HG03108 (cell line): ENCODE measurements at regions not wholly inside any gene's neighbourhood (a gene's known extent, or its start where the extent isn't known, plus 50 kb on each side); places are given as distances from the start of the nearest gene placed in this dataset.

Experiments used
- ATAC-seq: cut with Tn5 transposase; IDR thresholded peaks from one replicate; pipeline ENCODE4 v1.9.1; 2021; ENCODE audit warnings: moderate library complexity; ENCODE audit not compliant: unreplicated experiment

DNA sequence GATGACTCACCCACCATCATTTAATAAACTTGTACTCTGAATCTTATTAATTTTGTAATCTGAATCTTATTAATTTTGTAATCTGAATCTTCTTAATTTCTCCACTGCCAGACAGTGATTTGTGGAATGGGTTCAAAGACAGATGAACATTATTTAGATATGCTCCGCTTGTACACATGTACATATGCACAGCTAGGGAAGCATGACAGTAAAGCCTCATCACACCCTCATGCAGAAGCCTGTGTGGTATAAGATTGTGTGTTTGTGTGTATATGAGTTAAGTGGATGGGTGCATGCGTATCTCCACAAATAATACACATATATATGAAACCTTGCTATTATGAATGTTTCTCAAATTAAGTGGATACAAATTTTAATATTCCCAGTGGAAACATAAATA, 318.5 kb upstream of the SFRP2 start:
- no peak for ATAC-seq

DNA sequence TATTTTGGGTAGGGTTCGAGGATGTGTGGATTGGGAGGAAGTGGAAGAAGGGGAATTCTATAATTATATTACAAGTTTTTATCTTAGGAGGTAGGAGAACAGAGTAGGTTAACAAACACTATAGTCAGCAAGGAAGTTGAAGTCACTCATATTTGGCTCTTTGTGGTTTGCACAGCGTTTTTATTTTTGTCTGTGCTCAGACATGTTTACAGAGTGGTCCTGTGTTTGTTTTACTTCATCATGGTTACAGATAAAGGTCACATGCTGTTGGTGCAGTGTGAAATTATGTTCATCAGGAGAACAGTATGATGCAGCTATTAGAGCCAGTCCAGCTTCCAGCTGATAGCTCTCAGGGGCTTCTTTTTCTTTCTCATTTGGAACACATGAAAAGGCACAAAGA, 299.9 kb upstream of the SFRP2 start:
- ATAC-seq = no peak

DNA sequence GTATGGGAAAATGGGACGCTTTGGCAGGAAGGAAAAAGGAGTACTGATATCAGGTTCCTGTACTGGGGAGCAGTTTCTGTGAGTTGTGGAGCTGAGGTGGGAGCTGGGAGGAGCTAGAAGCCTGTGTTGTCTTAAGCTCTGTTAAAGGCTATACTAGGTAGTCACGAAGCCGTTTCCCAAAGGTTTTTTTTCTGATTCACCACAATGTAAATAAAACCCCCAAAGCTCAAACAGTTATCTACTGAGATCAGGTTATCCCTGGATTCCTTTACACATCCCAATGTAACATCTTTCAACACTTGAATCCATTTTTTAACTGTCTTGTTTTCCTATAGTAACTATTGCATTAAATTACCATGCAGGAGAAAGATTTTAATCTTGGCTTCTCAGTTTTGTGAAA, 297.4 kb upstream of the SFRP2 start:
- no peak for ATAC-seq

DNA sequence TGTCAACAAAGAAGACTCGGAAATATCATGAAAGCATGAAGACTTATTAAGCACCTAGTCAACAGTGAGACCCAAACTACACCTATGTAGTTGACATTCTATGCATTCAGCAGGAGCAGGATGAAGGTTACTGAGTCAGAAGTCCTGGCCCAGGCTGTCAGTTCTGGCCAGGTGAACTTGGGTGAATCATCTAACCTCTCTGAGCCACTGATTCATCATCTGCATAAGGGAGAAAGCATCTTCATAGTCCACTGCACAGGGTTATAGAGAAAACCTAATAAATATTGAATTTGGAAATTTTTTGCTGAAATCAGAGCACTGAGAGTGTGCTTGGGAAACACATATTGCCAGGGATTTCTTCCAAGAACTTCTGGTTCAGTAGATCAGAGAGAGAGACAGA, 296.0 kb upstream of the SFRP2 start:
- no peak for ATAC-seq

DNA sequence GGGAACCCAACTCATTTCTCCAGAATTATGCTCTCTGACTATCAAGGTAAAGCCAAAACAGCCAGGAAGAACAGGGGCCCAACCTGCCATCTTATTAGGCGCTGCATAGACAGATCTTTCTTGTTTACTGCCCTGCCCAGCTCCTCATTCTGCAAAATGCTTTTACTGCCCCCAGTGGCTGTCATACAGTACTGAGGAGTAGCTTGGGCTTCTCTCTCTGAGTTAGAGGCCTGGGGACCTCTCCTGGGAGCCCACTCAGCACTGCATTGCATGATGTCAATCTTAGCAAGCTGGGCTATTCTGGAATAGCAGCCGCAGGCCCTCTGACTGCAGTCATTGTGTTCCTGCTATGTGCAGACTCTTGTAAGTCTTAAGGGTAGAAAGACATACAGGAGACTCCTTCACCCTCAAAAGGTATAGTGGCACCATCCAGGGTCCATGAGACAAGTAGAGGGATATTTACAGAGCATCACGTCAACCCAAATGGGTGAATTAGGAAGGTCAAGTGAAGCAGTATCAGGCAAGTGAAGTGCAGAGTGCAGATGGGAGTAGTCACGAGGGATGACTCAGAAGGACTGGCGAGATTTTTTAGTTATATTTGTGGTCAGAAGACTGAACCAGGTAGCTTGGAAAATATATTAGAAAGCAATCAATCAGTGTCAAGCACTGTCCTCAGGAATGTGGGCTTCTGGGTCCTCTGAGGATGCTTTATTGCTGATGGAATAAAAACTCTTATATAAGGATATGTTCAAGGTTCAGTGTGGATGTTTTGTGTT, 294.1 kb upstream of the SFRP2 start:
- ATAC-seq = no peak

DNA sequence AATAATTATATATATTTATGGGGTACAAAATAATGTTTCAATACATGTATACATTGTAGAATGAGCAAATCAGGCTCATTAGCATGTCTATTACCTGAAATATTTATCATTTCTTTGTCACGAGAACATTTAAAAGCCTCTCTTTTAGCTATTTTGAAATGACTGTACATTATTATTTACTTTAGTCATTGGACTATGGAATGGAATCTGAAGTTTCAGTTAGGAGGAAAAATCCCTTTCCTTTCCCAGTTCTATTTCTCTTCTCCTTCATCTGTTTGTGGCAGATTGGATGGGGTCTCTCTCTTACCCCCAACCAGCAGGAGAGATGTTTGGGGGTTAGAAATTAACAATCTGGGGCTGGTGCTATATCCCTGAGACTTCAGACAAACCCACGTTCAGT, 292.5 kb upstream of the SFRP2 start:
- ATAC-seq = no peak

DNA sequence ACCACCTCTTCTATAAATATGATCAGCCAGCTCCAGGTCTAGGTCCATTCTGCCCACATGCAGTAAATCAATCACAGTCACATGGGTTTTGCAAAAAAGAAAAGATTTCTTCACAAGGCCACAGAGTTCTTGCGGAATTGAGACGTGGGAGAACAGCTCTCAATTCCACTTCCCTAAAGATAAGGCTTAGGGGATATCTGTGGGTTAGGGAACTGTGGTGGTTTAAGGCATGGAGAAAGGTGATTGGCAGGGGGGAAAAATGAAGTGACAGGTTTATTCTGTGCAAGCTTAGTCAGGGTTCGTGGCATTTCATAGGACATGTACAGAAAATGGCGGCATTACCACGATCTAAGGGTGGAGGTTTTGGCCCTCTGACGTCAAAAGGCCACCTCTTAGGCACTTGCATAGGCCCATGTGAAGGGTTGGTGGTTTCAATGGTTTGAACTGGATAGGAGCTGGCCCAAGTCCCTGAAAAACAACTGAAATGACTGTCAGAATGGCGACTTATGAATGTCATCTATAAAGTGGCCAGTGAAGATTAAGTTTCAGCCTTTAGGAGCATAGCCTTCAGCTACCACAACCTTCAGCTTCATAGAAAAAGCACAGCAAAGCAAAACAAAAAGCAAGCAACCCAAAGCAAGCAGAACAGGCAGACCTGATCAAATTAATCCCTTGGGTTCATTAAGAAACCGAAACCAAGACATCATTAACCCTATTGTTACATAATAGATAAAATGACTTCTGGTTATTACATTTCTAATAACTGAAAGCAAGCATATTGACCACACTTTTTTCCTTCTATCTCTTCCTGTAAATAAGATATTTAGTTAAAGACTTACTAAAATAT, 289.8 kb upstream of the SFRP2 start:
- ATAC-seq = no peak

DNA sequence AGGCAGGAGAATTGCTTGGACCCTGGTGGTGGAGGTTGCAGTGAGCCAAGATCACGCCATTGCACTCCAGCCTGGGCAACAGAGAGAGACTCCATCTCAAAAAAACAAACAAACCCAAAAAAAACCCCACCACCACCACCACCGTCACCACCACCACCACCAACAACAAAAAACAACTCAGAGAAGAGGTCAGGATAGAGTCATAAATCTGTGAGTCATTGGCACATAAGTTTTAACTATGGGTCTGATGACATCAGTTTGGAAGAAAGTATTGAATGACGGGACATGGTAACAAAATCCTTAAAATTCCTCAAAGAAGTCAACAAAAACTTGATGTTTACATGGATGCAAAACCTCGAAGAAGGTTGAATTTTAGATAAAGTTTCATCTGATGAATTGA, 288.0 kb upstream of the SFRP2 start:
- no peak for ATAC-seq

DNA sequence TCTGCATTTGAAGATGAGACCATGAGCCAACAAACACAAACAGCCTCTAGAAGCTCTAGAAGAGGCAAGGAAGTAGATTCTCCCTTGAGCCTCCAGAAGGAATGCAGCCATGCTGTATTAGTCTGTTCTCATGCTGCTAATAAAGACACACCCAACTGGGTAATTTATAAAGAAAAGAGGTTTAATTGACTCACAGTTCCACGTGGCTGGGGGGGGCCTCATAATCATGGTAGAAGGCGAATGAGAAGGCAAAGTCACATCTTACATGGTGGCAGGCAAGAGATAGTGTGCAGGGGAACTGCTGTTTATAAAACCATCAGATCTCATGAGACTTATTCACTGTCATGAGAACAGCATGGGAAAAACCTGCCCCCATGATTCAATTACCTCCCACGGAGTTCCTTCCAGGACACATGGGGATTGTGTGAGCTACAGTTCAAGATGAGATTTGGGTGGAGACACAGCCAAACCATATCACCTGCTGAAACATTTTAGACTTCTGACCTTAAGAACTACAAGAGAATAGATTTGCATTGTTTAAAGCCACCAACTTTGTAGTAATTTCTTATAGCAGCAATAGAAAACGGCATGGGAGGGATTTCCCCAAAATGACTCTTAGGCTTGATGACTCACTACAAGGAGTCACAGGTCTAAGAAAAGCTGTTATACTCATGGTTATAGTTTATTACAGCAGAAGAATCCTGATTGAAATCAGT, 284.4 kb upstream of the SFRP2 start:
- ATAC-seq = peak; percentile 78

DNA sequence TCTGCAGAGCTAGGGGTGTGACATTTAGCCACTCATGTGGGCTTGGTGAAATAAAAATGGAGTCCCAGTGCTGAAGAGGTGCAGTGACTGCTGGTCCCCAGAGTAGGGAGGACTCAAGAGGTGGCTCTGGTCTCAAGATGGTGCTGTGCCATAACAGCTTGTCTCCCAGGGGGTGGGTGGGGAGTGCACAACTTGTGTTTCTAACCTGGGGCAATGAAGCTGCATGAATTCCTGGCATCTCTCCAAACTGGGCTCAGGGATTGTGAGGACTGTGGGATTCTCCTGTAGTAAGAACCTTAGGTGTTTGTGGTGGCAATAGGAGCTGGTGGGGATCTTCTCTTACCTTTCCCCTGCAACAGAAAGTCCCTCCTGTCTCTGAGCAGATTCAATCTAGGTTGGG, 278.9 kb upstream of the SFRP2 start:
- no peak for ATAC-seq

DNA sequence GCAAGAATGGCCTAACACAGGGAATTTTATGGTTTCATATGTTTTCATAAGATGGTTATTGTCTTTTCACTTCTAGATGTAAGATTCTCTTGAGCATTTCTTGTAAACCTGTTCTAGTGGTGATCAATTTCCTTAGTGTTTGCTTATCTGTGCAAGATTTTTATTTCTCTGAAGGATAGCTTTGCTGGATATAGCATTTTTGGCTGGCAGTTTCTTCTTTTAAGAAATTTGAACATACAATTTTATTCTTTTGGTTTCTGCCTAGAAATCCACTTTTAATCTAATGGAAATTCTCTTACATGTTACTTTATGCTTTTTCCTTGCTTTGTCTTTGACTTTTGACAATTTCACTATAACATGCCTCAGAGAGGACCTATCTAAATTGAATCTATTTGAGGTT, 276.5 kb upstream of the SFRP2 start:
- ATAC-seq = no peak

DNA sequence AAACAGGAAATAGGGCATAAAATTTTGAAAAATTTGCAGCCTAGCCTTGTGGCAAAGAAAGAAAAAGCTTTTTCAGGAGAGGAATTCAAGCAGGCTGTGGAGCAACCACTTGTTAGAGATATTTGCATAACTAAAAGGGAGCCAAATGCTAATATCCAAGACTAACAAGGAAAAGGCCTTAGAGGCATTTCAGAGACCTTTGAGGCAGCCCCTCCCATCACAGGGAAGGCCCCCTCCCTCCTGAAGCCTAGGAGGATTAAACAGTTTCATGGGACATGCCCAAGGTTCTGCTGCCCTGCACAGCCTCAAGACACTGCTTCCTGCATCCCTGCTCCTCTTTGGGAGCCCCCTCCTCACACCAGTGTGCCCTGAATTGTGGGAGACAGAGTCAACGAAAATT, 275.4 kb upstream of the SFRP2 start:
- no peak for ATAC-seq

DNA sequence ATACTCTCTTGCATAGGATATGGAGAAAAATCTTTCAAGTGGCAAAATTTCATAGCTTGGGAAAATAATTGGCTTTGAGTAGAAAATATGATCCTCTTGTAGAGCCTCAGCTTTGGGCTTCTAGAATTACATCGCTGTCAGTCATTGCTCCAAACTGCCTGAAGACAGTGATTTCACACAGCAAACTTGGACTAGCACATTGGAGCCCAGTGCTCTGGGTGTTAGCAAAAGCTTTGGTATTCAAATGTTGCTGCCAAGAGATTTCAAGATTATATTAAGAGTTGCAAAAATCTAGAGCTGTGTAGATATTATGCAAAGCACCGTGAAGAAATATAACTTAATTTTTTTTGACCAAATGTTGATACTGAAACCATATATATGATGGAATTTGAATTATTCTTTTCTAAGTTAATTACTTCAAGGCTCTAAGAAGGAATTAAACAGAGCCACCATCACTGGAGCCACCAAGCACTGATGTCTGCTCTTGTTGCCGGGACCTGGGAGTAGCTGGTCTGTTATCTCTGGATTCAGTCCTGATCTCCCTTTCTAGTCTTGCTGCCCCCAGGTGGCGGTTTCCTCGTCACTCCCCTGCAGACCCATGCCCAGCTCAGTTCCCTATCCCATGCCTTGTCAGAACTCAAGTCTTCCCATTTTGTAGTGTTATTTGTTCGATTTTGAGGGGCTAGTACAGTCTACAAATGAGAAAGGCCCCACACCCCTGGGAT, 260.7 kb upstream of the SFRP2 start:
- no peak for ATAC-seq

DNA sequence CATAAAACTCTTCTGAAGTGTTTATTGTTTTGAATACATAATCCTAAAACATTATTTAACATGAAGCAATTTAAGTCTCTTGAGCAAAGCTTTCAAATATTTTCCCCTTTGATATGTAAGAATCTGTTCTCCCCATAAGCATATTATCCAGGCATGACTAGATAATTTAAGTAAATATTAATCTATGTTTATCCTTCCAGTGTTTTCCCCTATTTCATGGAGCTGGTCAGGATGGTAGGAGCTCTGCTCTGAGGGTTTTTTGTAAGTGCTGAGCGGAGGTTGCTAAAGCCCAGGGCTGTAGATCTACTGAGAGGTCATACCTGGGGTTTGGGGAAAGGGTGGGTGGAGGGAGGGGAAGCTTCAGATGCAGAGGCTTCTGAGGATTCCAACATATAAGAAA, 258.9 kb upstream of the SFRP2 start:
- ATAC-seq = no peak

DNA sequence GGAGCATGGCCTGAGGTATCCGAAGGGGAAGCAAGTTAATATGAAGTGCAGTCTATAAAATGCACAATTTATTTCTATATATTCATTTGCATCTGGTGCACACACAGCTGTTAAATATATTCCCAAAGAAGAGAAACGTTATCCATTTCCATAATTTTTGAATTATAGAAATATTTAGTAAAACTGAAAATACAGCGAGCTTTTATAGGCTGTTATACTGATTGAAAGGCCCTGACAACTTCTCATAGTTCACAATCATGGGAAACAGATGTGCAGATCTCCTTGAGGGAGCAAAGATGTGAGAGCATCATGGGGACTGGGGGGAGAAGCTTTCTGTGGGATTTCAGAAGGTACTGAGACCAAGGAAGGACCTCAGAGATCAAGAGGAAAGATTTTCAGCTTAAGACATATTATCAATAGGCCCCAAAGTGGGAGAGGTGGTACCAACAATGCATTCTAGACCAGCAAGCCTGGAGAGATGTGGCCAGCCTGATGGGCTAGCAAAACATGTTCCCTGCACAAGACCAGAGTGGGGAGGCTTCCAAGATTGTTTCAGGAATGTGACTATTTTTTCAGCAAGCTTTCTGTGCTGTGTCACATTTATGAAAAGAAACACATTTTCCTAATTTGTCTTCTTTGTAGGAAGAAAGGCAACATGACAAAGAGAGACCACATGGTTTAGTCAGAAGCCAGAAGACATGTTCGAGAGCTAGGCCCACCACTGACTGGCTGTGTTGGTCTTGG, 256.0 kb upstream of the SFRP2 start:
- ATAC-seq = no peak

DNA sequence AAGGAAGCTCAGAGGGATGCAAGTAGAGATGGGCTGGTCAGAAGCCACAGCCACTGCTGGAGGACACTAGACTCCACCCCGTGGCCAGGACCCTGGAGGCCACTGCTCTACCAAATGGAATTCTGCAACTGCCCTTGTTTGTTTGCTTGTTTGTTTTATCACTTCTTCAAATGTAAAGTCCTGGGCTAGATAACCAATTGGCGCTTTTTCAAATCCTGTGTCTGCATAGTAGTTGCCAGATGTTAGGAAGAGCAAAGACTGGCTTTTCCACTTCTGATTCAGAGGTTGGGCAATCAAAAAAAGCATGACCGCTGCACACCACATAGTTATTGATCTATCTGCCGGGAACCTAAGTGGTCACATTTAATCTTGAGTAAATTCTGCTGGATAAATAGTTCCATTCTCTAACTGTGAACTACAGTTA, 255.2 kb upstream of the SFRP2 start:
- no peak for ATAC-seq

DNA sequence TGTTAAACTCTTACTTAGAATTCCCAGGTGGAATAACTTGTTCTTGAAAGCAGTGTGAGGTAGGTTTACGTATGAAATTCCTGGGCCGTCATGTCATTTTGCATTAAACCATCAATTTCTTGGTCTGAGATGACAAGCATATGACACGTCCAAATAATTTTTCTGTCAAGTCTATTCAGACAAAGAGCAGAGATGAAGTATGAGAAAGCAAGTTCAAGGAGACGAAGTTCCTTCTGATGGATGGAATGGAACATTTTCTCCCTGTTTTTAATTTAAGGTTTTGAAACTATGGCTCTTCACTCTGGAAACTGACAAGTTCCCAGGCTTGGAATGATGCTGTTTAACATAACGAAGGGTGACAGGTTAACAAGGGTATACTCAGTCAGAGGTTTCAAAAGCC, 252.8 kb upstream of the SFRP2 start:
- no peak for ATAC-seq

DNA sequence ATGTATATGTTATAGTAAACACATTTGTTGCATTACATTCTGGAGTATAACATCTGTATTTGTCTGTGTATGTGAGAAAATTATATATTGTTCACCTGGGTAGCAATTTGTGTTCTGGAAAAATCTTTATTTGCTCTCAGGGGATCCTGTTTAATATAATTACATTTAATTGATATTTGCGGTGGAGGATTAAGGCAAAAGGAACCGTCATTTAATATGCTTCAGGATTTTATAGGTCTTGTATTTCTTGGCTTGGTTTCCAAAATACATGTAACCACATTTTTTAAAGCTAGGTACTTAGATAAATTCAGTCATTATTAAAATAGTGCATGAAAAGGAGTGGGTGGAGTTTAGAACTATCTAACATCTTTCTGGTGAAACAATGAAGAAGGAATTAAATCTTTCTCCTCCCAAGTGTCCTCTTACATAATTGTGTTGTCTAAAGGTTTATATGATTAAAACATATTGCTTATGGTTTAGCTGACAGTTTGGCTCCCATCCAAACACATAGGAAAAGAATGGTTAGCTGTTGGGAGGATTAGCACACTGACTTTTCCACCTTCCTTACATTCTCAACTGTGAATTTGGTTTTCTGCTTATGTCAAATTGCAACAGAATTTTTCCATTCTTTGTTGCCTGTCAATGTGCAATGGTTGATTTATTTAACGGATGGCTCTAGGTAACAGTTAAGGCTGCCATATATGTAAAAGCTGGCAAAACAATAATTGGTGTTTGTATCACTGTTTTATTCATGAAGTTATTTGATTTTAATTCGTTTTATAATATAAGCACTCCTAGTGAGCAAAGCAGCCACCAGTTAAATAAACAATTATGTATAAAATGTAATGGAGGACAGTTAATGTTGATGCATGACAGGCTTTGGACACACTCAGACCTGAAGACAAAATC, 250.8 kb upstream of the SFRP2 start:
- no peak for ATAC-seq

DNA sequence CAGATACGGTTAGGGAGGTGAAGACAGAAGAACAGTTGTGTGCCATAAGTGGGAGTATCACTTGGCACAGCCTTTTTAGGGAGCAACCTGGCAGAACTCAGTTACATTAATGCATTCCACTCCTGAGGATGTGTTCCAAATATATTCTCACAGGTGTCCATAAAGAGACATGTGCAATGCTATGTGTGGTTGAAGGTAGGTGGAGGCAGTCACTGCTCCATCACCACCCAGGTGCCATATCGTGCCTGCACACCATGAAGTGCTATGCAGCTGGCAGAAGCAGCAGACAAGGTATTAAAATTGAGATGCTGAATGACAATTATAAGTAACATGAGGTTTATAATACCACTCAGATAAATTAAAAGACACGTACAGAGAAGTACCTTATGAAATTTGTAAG, 248.0 kb upstream of the SFRP2 start:
- ATAC-seq = no peak
